ENCODE measurements at regions not wholly inside any gene's neighbourhood (a gene's known extent, or its start where the extent isn't known, plus 50 kb on each side); places are given as distances from the start of the nearest gene placed in this dataset.

DNA sequence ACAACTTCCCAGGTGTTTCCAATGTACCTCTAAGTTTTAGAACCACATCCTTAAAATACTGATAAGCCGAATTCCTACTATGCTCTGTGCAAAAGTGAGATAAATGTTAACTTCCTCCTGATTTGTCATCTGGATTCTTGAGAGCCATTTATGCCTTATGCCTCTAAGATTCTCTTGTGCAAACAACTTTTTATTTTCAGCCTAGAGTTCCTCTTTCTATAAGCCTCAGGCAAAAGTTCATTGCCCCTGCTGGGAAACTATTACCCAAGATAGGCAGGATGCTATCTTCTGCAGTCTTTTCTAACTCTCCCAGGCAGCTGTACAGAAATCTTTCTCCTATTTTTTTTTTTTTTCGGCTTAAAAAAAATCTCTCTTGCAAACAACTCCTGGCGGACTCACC is 216.1 kb downstream of the KCNJ3 start:
- TF ChIP-seq EP300 (IDR thresholded peaks at IDR 0.05; ENCODE audit: borderline replicate concordance in 1 of 2, low read depth in 2 of 2, low read length in 2 of 2) (no peak), EZH2 (IDR thresholded peaks at IDR 0.05; ENCODE audit: low read depth, low read length, severe bottlenecking) (no peak), SP2 (IDR thresholded peaks at IDR 0.05; ENCODE audit: low read length) (no peak), CREB1 (IDR thresholded peaks at IDR 0.05) (no peak), POLR2A (IDR thresholded peaks at IDR 0.05; ENCODE audit: control extremely low read depth in 1 of 2, low read depth in 2 of 2, low read length in 2 of 2) (no peak), SIX5 (IDR thresholded peaks at IDR 0.05; ENCODE audit: low read depth, low read length) (no peak), RNF2 (IDR thresholded peaks at IDR 0.05; ENCODE audit: borderline replicate concordance, low read depth, low read length, missing control alignments, poor library complexity, severe bottlenecking) (no peak), GTF2F1 (IDR thresholded peaks at IDR 0.05; ENCODE audit: borderline replicate concordance, low read depth, low read length) (no peak), BRCA1 (IDR thresholded peaks at IDR 0.05; ENCODE audit: low read depth, low read length) (no peak), RFX5 (IDR thresholded peaks at IDR 0.05; ENCODE audit: borderline replicate concordance, low read depth, low read length) (no peak), SIN3A (conservative IDR thresholded peaks at IDR 0.05 in 1 of 2, IDR thresholded peaks at IDR 0.05 in 1 of 2; ENCODE audit: low read depth in 1 of 2, low read length in 2 of 2) (no peak), POLR2AphosphoS5 (IDR thresholded peaks at IDR 0.05; ENCODE audit: low read depth, low read length) (no peak)
- TF ChIP-seq, protein P1, sequence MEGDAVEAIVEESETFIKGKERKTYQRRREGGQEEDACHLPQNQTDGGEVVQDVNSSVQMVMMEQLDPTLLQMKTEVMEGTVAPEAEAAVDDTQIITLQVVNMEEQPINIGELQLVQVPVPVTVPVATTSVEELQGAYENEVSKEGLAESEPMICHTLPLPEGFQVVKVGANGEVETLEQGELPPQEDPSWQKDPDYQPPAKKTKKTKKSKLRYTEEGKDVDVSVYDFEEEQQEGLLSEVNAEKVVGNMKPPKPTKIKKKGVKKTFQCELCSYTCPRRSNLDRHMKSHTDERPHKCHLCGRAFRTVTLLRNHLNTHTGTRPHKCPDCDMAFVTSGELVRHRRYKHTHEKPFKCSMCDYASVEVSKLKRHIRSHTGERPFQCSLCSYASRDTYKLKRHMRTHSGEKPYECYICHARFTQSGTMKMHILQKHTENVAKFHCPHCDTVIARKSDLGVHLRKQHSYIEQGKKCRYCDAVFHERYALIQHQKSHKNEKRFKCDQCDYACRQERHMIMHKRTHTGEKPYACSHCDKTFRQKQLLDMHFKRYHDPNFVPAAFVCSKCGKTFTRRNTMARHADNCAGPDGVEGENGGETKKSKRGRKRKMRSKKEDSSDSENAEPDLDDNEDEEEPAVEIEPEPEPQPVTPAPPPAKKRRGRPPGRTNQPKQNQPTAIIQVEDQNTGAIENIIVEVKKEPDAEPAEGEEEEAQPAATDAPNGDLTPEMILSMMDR (IDR thresholded peaks at IDR 0.05; ENCODE audit: control extremely low read depth in 1 of 3, insufficient read depth in 1 of 3, low read depth in 1 of 3, low read length in 3 of 3): no peak
- TF ChIP-seq, protein P2, sequence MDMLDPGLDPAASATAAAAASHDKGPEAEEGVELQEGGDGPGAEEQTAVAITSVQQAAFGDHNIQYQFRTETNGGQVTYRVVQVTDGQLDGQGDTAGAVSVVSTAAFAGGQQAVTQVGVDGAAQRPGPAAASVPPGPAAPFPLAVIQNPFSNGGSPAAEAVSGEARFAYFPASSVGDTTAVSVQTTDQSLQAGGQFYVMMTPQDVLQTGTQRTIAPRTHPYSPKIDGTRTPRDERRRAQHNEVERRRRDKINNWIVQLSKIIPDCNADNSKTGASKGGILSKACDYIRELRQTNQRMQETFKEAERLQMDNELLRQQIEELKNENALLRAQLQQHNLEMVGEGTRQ (IDR thresholded peaks at IDR 0.05; ENCODE audit: low read length): no peak

Measured in H1 (cell line).